ENCODE measurements at regions not wholly inside any gene's neighbourhood (a gene's known extent, or its start where the extent isn't known, plus 50 kb on each side); places are given as distances from the start of the nearest gene placed in this dataset.

- TF ChIP-seq CTCF (IDR thresholded peaks at IDR 0.05) (no peak), POLR2A (IDR thresholded peaks at IDR 0.05) (no peak), EP300 (IDR thresholded peaks at IDR 0.05; ENCODE audit: low read depth) (no peak), POLR2AphosphoS5 (IDR thresholded peaks at IDR 0.05) (no peak)
These were observed 710.7 kb upstream of the SLIT2 start for GRCh38 chr4:19540859-19541540.

Data from transverse colon (tissue), 4 donors.